Natural killer cell treated with Interleukin-12 subunit alpha and Interleukin-12 subunit beta and Interleukin-15 and Interleukin-18, amount 100 ng/mL, for 72 hours (primary cell): ENCODE measurements at regions not wholly inside any gene's neighbourhood (a gene's known extent, or its start where the extent isn't known, plus 50 kb on each side); places are given as distances from the start of the nearest gene placed in this dataset.
"Not testable (repeated sequence)": the region's sequence is repeated elsewhere in the genome, so short reads cannot be mapped to it uniquely, and the experiment has no call there.

Experiments
- ATAC-seq, 2 donors: fragments of 150-1000 bp; cut with Tn5 transposase in 1 of 2; sonication (Bioruptor Pico), chemical (Tn5 transposase) in 1 of 2; 2 replicates each; pipeline ENCODE4 v1.10.0; 2021
- DNase-seq: peaks from one replicate; pipeline ENCODE4 v3.0.0; 2022; ENCODE audit warnings: low spot score
- H3K27ac Mint-ChIP-seq, 2 donors: 1 replicate in 1 of 2; 2 replicates in 1 of 2; pipeline ENCODE4 v1.8.0; 2022; ENCODE audit warnings: mixed read lengths in 2 of 2, mild to moderate bottlenecking in 1 of 2, moderate library complexity in 1 of 2
- H3K27me3 Mint-ChIP-seq, 2 donors: 1 replicate in 1 of 2; 2 replicates in 1 of 2; pipeline ENCODE4 v1.8.0; 2022; ENCODE audit warnings: mixed read lengths in 2 of 2
- H3K36me3 Mint-ChIP-seq: one replicate; pipeline ENCODE4 v1.8.0; 2022; ENCODE audit warnings: mixed read lengths
- H3K4me1 Mint-ChIP-seq, 2 donors: 1 replicate in 1 of 2; 2 replicates in 1 of 2; pipeline ENCODE4 v1.8.0; 2022; ENCODE audit warnings: low read depth in 2 of 2, mixed read lengths in 2 of 2, mild to moderate bottlenecking in 1 of 2
- H3K4me3 Mint-ChIP-seq: one replicate; pipeline ENCODE4 v1.8.0; 2022; ENCODE audit warnings: mixed read lengths
- H3K9me3 Mint-ChIP-seq: 2 replicates; pipeline ENCODE4 v1.8.0; 2022; ENCODE audit warnings: mixed read lengths

DNA sequence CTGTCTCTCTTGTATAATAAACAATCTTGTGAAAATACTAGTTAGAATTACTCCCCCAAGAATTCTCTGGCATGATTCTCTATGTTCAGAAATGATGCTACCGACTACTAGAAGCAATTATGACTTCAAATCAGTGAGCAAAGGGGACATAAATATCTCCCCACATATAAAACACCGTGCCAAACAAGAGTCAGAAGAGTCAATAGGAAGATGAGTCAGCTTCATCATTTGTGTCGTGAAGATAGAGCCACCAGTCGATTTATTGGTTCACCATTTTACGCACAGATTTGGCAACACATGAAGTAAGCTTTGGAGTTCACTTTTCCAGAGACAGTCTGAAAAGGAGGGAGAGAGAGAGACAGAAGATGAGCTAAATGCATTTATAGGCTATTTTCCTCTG is 650.9 kb downstream of the CCDC85A start:
- Mint-ChIP-seq H3K4me3 (no peak overlapping the region), H3K27ac (no peak overlapping the region), H3K27me3 (no peaks in the 10 kb centered on the region), H3K9me3 (peaks cover 21% of the 10 kb centered on the region), H3K36me3 (peaks cover 5% of the 10 kb centered on the region), H3K4me1 (no peaks in the 10 kb centered on the region)
- no peak for DNase-seq
- ATAC-seq: no peak

- not testable (repeated sequence) for ATAC-seq, H3K27ac Mint-ChIP-seq, H3K4me3 Mint-ChIP-seq
Observed at GRCh38 chr2:56840009-56840408, 656.2 kb downstream of the CCDC85A start.

DNA sequence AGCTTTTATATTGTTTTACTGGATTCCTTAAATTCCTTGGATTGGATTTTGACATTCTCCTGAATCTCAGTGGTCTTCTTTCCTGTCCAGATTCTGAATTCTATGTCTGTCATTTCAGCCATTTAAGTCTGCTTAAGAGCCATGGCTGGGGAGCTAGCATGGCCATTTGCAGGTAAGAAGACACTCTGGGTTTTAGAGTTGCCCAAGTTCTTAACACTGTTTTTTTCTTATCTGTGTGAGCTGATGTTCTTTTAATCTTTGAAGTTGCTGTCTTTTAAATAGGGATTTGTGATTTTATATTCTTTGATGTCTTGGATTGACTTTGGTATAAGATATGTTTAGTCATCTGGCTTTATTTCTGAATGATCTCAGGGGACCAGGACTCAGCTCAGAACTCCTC is 677.2 kb downstream of the CCDC85A start:
- no peak overlapping the region for H3K27ac Mint-ChIP-seq
- H3K4me1 Mint-ChIP-seq: no peaks in the 10 kb centered on the region
- DNase-seq (no peak), ATAC-seq (no peak)
- no peaks in the 10 kb centered on the region for H3K27me3 Mint-ChIP-seq
- no peak overlapping the region for H3K4me3 Mint-ChIP-seq
- H3K9me3 Mint-ChIP-seq: peaks cover 41% of the 10 kb centered on the region
- no peaks in the 10 kb centered on the region for H3K36me3 Mint-ChIP-seq

More at GRCh38 chr2:56840009-56840408, 656.2 kb downstream of the CCDC85A start:
- peaks cover 17% of the 10 kb centered on the region for H3K9me3 Mint-ChIP-seq
- not testable (repeated sequence) for H3K36me3 Mint-ChIP-seq, H3K4me1 Mint-ChIP-seq, DNase-seq, H3K27me3 Mint-ChIP-seq

GRCh38 chr2:56871644-56872043 is 687.9 kb downstream of the CCDC85A start:
- H3K27me3 Mint-ChIP-seq: no peaks in the 10 kb centered on the region
- H3K36me3 Mint-ChIP-seq: peaks cover 4% of the 10 kb centered on the region
- no peaks in the 10 kb centered on the region for H3K4me1 Mint-ChIP-seq
- no peak overlapping the region for H3K27ac Mint-ChIP-seq
- H3K9me3 Mint-ChIP-seq: peaks cover 17% of the 10 kb centered on the region
- ATAC-seq (no peak), DNase-seq (no peak)
- H3K4me3 Mint-ChIP-seq: no peak overlapping the region

DNA sequence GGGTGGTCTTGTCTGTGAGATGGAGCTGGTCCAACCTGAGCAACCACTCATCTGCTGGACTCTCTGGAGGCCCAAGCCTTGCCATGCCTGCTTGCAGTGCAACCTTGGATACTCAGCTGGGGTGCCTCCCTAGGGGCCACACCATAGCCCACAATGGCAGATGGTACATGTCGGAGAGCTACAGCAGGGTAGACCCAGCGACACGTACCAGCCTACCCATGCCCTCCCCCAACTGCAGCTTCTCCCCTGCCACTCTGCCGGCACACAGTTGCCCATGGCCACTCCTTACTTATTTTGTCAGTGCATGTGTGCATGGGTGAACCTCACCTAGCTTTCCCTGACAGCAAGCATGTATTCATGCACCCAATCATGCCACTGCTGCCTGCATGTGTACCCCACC is 690.9 kb downstream of the CCDC85A start:
- H3K27me3 Mint-ChIP-seq: no peaks in the 10 kb centered on the region
- no peak overlapping the region for H3K27ac Mint-ChIP-seq
- DNase-seq (no peak), ATAC-seq (no peak)
- no peaks in the 10 kb centered on the region for H3K4me1 Mint-ChIP-seq
- no peaks in the 10 kb centered on the region for H3K36me3 Mint-ChIP-seq
- H3K9me3 Mint-ChIP-seq: peaks cover 25% of the 10 kb centered on the region
- H3K4me3 Mint-ChIP-seq: no peak overlapping the region

DNA sequence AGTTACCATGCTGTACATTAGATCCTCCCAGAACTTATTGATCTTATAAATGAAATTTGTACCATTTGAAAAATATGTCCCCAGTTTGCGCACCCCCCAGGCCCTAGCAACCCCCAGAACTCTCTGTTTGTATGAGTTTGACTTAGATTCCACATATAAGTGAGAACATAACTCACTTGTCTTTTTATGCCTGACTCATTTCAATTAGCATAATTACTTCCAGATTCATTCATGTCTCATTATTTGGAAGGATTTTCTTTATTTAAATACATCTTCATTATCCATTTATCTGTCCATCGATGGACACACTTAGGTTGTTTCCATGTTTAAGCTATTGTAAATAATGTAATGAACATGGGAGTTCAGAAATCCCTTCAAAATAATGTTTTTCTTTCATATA is 705.9 kb downstream of the CCDC85A start:
- Mint-ChIP-seq H3K4me3 (no peak overlapping the region), H3K27me3 (no peaks in the 10 kb centered on the region), H3K27ac (no peak overlapping the region), H3K36me3 (no peaks in the 10 kb centered on the region), H3K4me1 (no peaks in the 10 kb centered on the region), H3K9me3 (peaks cover 8% of the 10 kb centered on the region)
- DNase-seq: no peak
- ATAC-seq: no peak

DNA sequence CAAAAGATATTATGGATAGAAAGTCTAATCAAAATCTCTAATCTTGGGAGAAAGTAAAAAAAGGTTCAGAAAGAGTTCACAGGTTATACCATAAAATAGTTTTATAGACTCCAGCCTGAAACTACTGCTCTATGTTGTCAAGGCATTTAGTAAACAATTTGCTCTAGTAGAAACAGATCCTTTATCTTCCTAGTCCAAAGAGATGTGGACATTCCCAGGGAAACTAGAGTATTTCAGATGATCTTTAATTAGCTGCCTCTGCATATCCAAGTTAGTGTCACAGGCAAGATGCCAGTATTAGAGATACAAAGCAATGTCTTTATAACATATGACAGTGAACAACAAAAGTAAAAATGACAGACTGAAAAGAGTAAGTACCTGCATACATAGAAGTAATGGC is 708.6 kb downstream of the CCDC85A start:
- DNase-seq (no peak), ATAC-seq (no peak)
- H3K36me3 Mint-ChIP-seq: peaks cover 3% of the 10 kb centered on the region
- H3K27ac Mint-ChIP-seq: no peak overlapping the region
- no peaks in the 10 kb centered on the region for H3K4me1 Mint-ChIP-seq
- peaks cover 5% of the 10 kb centered on the region for H3K9me3 Mint-ChIP-seq
- no peak overlapping the region for H3K4me3 Mint-ChIP-seq
- H3K27me3 Mint-ChIP-seq: no peaks in the 10 kb centered on the region

DNA sequence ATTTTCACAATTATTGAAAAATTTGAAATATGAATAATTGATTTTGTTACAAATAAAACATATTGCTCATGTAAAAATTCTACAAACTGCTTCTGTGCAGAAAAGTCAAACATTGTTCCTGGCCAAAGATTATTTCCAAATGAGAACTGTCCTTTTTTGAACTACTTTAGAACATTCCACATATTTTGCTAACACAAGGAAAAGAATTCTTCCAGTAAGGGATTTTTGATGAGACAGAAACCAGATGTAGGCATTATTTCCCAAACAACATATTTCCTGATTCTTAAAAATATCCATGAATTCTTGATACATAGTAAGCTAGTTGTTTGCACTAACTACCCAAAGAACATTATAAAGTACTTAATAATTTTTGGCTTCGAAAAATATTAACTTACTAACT is 715.2 kb downstream of the CCDC85A start:
- Mint-ChIP-seq H3K27me3 (no peaks in the 10 kb centered on the region), H3K4me3 (no peak overlapping the region)
- no peak for ATAC-seq

DNA sequence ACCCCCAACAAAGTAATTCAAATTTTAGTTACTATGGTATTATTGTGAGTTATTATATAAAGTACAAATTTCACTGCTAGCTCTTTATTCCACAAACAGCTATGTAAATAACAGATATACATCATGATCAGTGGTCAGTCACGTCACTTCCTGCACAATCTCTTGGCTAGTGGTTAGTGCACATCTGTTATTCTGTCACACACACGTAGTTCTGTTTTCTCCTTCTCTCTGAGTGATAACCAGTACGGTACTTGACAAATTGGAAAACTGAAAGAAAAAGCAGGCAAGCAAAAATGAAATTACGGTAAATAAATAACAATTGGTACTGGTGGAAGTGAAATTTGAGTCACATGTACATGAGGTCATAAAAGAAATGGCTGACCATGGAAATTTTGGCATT is 728.7 kb downstream of the CCDC85A start:
- no peak overlapping the region for H3K27ac Mint-ChIP-seq

More for the DNA sequence above, 715.2 kb downstream of the CCDC85A start:
- peaks cover 8% of the 10 kb centered on the region for H3K9me3 Mint-ChIP-seq
- H3K27ac Mint-ChIP-seq: no peak overlapping the region
- peaks cover 5% of the 10 kb centered on the region for H3K36me3 Mint-ChIP-seq
- H3K4me1 Mint-ChIP-seq: no peaks in the 10 kb centered on the region
- DNase-seq: no peak

GRCh38 chr2:56918790-56919189 is 735.0 kb downstream of the CCDC85A start:
- no peaks in the 10 kb centered on the region for H3K4me1 Mint-ChIP-seq
- ATAC-seq (no peak), DNase-seq (no peak)
- no peak overlapping the region for H3K4me3 Mint-ChIP-seq
- H3K27ac Mint-ChIP-seq: no peak overlapping the region
- H3K27me3 Mint-ChIP-seq: no peaks in the 10 kb centered on the region
- H3K9me3 Mint-ChIP-seq: peaks cover 22% of the 10 kb centered on the region
- peaks cover 22% of the 10 kb centered on the region for H3K36me3 Mint-ChIP-seq

More for the DNA sequence above, 728.7 kb downstream of the CCDC85A start:
- H3K4me3 Mint-ChIP-seq: no peak overlapping the region
- H3K36me3 Mint-ChIP-seq: peaks cover 22% of the 10 kb centered on the region
- no peak for ATAC-seq
- H3K9me3 Mint-ChIP-seq: peaks cover 29% of the 10 kb centered on the region
- no peaks in the 10 kb centered on the region for H3K27me3 Mint-ChIP-seq
- H3K4me1 Mint-ChIP-seq: no peaks in the 10 kb centered on the region
- DNase-seq: no peak

GRCh38 chr2:56933976-56934375 is 750.2 kb downstream of the CCDC85A start:
- DNase-seq: no peak
- ATAC-seq: no peak
- Mint-ChIP-seq H3K27ac (no peak overlapping the region), H3K4me1 (no peaks in the 10 kb centered on the region), H3K36me3 (no peaks in the 10 kb centered on the region), H3K9me3 (peaks cover 19% of the 10 kb centered on the region), H3K27me3 (no peaks in the 10 kb centered on the region), H3K4me3 (no peak overlapping the region)

GRCh38 chr2:56934866-56935265 is 751.1 kb downstream of the CCDC85A start:
- H3K36me3 Mint-ChIP-seq: no peaks in the 10 kb centered on the region
- peaks cover 15% of the 10 kb centered on the region for H3K9me3 Mint-ChIP-seq
- H3K4me1 Mint-ChIP-seq: no peaks in the 10 kb centered on the region
- H3K27me3 Mint-ChIP-seq: no peaks in the 10 kb centered on the region
- H3K4me3 Mint-ChIP-seq: no peak overlapping the region
- DNase-seq: no peak
- no peak overlapping the region for H3K27ac Mint-ChIP-seq
- ATAC-seq: no peak

DNA sequence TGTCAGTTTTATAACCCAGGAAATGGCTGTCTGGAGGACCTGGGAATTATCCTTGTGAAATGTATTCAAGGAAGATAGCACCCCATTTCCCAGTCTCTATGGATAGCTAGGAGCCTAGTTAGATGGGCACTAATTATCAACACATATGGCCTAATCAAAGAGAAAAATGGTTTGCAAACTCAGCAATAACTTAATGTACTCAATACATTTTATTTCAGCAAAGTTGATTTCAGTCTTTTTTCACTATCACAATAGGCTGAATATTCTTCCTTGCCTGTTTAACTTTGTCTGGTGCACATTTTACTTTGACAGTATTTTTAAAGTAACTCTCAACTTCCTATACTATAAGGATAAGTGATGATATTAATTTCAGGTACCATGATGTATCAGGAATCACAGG is 756.3 kb downstream of the CCDC85A start:
- peaks cover 20% of the 10 kb centered on the region for H3K9me3 Mint-ChIP-seq
- no peak for ATAC-seq
- H3K4me1 Mint-ChIP-seq: no peaks in the 10 kb centered on the region
- H3K27ac Mint-ChIP-seq: no peak overlapping the region
- DNase-seq: no peak
- H3K4me3 Mint-ChIP-seq: no peak overlapping the region
- H3K36me3 Mint-ChIP-seq: peaks cover 4% of the 10 kb centered on the region
- H3K27me3 Mint-ChIP-seq: no peaks in the 10 kb centered on the region

GRCh38 chr2:56952871-56953270 is 769.1 kb downstream of the CCDC85A start:
- Mint-ChIP-seq H3K9me3 (peaks cover 23% of the 10 kb centered on the region), H3K4me1 (no peaks in the 10 kb centered on the region), H3K36me3 (peaks cover 22% of the 10 kb centered on the region), H3K27me3 (no peaks in the 10 kb centered on the region), H3K27ac (no peak overlapping the region), H3K4me3 (no peak overlapping the region)
- DNase-seq: no peak
- ATAC-seq: no peak

- Mint-ChIP-seq H3K27me3 (no peaks in the 10 kb centered on the region), H3K4me3 (no peak overlapping the region), H3K4me1 (no peaks in the 10 kb centered on the region), H3K36me3 (peaks cover 17% of the 10 kb centered on the region), H3K9me3 (peaks cover 6% of the 10 kb centered on the region), H3K27ac (no peak overlapping the region)
- DNase-seq: no peak
- ATAC-seq: no peak
Observed at GRCh38 chr2:56960581-56960980, 776.8 kb downstream of the CCDC85A start.
